Fibroblast of skin of left quadriceps (primary cell): ENCODE measurements at regions not wholly inside any gene's neighbourhood (a gene's known extent, or its start where the extent isn't known, plus 50 kb on each side); places are given as distances from the start of the nearest gene placed in this dataset.

Source experiments
- DNase-seq, 2 experiments: peaks; one replicate each; pipeline ENCODE4 v3.0.0-alpha.2; 2013; ENCODE audit warnings: low read depth in 2 of 2

GRCh38 chr22:27533105-27533745 is 268.3 kb downstream of the MN1 start:
- DNase-seq: no peak

DNA sequence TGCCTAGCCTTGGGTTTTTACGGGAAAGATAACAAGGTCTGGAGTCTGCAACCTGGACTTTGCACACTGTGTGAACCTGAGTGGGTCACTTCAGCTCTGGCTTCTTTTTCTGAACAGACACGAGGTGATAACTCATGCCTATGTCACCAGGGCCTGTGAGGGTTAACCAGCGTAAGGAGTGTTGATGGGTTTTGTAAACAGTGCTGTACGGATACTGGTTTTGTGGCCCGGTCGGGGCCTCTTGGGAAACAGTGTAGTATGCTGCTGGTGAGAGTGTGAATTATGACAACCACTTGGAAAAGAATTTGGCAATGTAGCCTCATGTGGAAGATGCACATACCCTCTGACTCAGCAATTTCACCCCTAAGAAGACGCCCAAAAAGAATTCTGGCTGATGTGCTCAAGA is 266.8 kb downstream of the MN1 start:
- DNase-seq: peak; percentile 93

DNA sequence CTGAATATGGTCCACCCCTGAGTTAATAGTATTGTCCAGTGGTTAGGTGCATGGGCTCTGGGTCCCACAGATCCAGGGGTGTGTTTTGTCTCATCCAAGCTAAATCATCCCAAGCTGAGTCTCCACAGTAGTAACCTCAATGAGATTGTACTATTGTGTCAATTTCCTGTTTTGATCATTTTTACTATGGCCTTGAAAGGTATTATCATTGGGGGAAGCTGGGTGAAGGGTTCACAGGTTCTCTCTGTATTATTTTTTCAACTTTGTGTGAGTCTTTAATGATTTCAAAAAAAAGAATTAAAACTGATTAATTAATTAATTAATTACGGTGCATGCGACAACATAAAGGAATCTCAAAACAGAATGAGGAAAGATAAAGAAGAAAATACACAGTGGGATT is 266.1 kb downstream of the MN1 start:
- DNase-seq: no peak

DNA sequence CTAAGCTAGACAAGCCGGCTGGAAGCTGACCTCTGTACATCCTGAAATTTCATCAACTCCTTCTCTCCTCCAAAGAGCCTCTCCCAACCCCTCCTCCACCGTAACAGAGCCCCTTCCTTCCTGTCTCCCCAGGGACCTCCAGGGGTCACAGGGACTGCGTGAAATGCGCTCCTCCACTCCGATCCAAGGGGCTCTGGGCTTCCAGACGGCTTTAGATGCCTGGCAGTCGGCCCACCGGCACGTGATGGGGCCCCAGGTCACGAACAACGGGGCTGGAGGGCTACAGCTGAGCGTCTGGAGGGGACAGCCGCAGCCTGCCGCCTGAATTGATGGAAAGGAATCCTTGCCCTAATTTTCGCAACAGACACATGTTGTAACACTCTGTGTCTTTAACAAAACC is 264.1 kb downstream of the MN1 start:
- no peak for DNase-seq

DNA sequence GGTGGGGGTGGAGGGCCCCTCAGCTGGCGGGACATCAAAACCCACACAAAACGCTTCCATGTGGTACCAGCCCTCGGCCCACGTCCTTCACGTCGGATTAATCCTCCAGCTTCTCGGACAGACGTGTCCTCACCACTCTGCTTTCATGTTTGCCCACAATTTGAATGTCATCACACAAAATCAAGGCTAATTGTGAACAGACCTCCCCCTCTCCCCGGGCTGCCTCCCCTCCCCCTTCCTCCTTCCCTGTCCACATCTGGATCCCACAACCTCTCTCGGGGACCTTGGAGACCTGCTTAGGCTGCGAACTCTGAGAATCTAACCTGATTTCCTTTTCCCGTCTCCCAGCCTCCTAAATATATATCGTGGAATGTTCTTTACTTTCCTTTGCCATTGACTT is 262.9 kb downstream of the MN1 start:
- DNase-seq: no peak

GRCh38 chr22:27540247-27540646 is 261.3 kb downstream of the MN1 start:
- DNase-seq: no peak

- no peak for DNase-seq
These were observed 260.7 kb downstream of the MN1 start for GRCh38 chr22:27540656-27541396.

DNA sequence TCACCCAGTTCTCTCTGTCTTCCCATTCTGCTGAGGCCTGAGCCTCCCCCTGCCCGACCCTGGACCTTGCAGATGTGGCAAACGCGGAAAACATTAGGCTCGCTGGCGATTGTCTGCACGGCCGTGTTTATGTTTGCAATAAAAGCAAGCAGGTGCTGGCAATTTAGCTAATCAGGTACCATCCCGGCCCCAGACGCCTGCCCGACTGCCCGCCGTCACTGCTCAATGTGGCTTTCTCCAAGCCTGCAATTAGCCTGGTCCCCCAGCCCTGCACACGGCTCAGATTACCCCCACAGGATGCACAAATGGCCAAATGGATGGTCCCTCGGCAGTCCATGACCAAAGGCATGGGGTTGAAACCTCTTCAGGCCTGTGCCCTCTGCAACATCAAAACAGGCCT is 259.7 kb downstream of the MN1 start:
- no peak for DNase-seq

GRCh38 chr22:27542602-27543001 is 259.0 kb downstream of the MN1 start:
- DNase-seq: no peak

DNA sequence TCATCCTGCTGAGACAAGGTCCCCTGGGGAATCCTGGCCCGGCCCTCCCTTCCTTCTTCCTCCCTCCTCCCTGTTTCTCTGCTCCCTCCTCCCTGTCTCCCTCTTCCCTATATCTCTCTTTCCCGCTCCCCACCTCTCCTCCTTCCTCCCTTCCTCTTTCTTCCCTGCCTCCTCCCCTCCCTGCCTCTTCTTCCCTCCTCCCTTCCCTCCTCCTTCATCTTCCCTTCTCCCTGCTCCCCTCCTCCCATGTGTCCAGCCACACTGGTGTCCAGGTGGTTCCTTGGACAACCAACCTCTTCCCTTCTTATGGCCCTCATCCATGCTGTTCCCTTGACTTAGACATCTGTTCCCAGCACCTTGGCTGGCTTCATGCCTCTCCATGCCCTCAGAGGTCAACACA is 258.1 kb downstream of the MN1 start:
- no peak for DNase-seq

DNA sequence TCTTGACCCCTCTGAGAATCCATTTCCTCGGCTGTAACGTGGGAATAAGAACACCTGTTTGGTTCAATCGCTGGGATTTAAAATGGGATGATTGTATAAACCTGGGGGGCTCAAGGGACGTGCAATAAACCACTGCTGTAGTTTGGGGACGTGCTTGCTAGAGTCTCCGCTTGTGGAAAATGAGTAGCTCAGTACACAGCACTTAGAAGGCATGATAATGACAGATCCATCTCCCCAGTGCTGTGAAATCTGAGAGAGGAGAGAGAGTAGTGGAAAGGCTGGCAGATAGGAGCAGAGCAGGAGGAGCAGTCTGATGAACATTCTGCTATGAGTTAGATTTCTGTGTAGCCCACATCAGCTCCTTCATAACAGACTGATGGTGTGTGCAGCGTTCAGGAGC is 256.5 kb downstream of the MN1 start:
- DNase-seq: no peak

DNA sequence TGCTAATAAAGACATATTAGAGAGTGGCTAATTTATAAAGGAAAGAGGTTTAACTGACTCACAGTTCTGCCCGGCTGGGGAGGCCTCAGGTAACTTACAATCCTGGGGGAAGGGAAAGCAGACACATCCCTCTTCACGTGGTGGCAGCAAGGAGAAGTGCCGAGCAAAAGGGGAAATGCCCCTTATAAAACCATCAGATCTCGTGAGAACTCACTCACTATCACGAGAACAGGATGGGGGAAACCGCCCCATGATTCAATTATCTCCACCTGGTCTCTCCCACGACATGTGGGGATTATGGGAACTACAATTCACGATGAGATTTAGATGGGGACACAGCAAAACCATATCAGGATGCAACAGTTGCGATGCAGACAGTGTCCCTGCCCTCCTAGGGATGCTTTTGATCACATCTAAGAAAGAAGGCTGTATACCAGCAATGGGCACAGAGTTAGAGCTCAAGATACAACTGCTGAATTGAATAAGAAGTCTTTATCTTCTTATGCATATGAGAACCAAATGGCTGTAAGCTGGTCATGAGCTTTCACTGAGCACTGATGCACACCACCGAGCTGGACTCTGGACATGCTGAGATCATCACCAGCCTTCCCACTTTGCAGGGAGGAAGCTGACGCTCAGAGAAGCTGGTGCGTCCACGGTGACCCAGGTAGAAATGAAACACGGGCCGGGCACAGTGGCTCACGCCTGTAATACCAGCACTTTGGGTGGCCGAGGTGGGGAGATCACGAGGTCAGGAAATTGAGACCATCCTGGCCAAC is 255.2 kb downstream of the MN1 start:
- no peak for DNase-seq

GRCh38 chr22:27551402-27551801 is 250.2 kb downstream of the MN1 start:
- DNase-seq: no peak

- no peak for DNase-seq
These were observed 249.4 kb downstream of the MN1 start for GRCh38 chr22:27552176-27552575.

DNA sequence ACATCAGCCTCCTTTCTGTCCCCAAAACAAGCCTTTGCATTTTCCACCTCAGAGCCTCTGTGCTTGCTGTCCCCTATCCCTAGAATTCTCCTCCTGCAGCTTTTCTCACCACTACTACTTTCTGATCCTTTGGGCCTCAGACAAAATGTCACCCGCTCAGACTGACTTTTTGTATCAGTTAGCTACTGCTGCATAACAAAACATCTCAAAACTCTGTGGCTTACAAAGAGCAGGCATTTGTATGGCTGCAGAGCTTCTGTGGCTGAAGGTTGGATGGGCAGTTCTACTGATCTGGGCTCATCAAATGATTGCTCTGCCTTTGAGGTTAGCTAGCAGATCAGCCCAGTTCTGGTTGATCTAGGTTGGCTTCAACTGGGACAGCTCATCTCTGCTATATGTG is 248.7 kb downstream of the MN1 start:
- DNase-seq: no peak

DNA sequence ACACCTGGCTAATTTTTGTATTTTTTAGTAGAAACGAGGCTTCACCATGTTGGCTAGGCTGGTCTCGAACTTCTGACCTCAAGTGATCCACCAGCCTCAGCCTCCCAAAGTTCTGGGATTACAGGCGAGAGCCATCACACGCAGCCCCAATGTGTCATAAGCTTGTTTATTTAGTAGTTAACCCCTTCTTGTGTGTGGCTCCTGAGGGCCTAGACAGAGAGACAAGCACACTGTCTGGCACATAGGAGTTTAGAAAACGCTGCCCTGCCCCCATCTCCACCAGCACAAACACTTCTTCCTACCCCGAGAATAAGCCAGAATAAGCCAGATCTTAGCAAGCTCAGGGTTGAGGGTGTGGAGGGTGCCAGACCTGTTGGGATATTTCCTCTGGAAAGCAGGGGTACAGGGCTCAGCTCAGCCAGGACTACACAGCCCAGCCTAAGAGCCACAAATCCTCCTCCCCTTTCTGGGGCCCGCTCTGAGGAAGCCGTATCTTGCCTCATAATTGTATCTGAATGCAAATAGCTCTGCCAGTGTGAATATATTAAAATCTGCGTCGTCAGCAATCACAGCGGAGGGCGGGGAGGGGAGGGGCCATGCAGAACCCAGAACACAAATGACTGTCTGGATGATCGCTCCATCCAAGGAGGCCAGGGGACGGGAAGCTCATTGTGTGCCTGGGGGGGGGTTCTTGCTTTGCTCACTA is 247.3 kb downstream of the MN1 start:
- DNase-seq: peak; percentile 50 to 56

GRCh38 chr22:27554841-27555456 is 246.6 kb downstream of the MN1 start:
- no peak for DNase-seq

GRCh38 chr22:27556371-27556770 is 245.2 kb downstream of the MN1 start:
- no peak for DNase-seq

- no peak for DNase-seq
These were observed 244.1 kb downstream of the MN1 start for GRCh38 chr22:27557286-27558008.

GRCh38 chr22:27558658-27559371 is 242.7 kb downstream of the MN1 start:
- no peak for DNase-seq
